ENCODE measurements at regions not wholly inside any gene's neighbourhood (a gene's known extent, or its start where the extent isn't known, plus 50 kb on each side); places are given as distances from the start of the nearest gene placed in this dataset.

- DNase-seq (ENCODE audit: low spot score): no peak
These were observed 94.9 kb upstream of the IKZF1 start for GRCh38 chr7:50209461-50210135.

- no peak for DNase-seq (ENCODE audit: low spot score)
These were observed 96.0 kb upstream of the IKZF1 start for GRCh38 chr7:50208378-50208982.

- no peak for DNase-seq (ENCODE audit: low spot score)
These were observed 96.7 kb upstream of the IKZF1 start for GRCh38 chr7:50207686-50208255.

DNA sequence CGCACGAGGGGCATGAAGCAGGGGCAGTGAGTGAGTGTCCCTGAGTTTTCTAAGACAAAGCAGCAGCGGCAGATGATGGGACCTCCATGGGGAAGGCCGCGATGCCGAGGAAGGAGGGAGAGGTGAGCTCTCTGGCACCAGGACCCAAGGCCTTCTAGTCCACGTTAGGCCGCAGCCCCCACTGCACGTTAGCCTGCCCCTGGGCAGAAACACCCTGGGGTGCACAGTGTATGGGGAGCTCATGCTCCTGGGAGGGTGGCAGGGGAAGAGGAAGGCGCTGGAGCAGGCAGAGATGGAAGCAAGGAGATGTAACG lies 97.3 kb upstream of the IKZF1 start:
- no peak for DNase-seq (ENCODE audit: low spot score)

GRCh38 chr7:50206453-50207250 lies 97.9 kb upstream of the IKZF1 start:
- DNase-seq (ENCODE audit: low spot score): no peak

GRCh38 chr7:50205011-50205410 lies 99.5 kb upstream of the IKZF1 start:
- DNase-seq (ENCODE audit: low spot score): no peak

GRCh38 chr7:50204581-50204980 lies 99.9 kb upstream of the IKZF1 start:
- DNase-seq (ENCODE audit: low spot score): no peak

DNA sequence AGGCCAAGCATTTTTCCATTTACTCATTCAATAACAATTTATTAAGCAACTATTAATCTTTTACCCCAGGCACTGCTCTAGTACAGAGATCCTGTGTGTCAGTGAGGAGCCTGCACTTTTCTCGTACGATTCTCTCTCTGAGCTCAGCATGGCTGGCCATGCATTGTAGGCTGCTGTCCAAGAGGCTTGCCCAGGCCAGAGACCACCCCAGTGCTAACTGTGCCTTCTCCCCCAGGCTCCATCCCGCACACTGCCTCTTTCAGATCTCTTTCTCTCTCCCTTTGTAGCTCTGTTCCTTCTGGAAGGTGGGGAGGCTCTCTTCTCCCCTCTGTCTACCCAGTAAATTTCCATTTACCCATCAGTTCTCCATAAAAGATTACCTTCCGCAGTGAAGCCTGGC lies 101.0 kb upstream of the IKZF1 start:
- no peak for DNase-seq (ENCODE audit: low spot score)

GRCh38 chr7:50202052-50202555 lies 102.4 kb upstream of the IKZF1 start:
- no peak for DNase-seq (ENCODE audit: low spot score)

DNA sequence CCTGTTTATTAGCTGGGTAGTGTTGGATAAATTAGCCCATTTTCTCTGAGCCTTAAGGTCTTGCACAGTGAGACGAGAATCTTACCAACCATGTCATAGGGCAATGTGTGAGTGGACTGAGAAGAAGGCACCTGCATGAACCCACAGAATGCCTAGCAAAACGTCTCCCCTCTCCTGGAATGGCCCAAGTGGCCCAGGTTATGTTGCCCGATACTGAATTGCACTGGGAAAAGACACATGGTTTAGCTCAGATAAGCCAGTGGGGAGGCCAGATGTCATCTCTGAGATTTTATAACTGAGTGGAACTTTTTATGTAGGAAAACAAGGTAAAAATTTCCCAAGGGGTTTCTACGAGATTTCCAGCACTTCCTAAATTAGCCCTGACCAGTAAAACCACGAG lies 104.7 kb upstream of the IKZF1 start:
- no peak for DNase-seq (ENCODE audit: low spot score)

GRCh38 chr7:50197549-50197948 lies 104.5 kb upstream of the ZPBP start:
- no peak for DNase-seq (ENCODE audit: low spot score)

GRCh38 chr7:50196719-50197118 lies 103.7 kb upstream of the ZPBP start:
- DNase-seq (ENCODE audit: low spot score): no peak

GRCh38 chr7:50190776-50191175 lies 97.7 kb upstream of the ZPBP start:
- no peak for DNase-seq (ENCODE audit: low spot score)

DNA sequence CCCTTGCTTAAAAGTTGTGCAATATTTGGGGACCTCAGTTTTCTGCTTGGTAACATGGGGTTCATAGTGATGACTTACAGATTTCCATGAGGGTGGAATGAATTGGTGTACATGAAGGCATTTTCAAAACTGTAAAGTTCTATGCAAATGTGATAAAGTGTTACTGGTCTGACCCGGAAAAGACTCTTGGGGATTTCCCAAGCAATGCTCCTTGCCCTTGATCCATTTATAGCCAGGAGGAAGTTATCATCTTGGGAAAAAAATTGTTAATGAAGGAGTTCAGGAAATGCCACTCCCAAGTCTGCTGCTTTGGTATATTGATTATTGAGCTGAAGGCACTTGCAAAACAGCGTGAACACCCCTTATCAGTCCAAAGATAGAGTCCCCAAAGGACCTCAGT lies 96.3 kb upstream of the ZPBP start:
- DNase-seq (ENCODE audit: low spot score): no peak

GRCh38 chr7:50185951-50186682 lies 93.1 kb upstream of the ZPBP start:
- no peak for DNase-seq (ENCODE audit: low spot score)

GRCh38 chr7:50185208-50185607 lies 92.2 kb upstream of the ZPBP start:
- DNase-seq (ENCODE audit: low spot score): no peak

DNA sequence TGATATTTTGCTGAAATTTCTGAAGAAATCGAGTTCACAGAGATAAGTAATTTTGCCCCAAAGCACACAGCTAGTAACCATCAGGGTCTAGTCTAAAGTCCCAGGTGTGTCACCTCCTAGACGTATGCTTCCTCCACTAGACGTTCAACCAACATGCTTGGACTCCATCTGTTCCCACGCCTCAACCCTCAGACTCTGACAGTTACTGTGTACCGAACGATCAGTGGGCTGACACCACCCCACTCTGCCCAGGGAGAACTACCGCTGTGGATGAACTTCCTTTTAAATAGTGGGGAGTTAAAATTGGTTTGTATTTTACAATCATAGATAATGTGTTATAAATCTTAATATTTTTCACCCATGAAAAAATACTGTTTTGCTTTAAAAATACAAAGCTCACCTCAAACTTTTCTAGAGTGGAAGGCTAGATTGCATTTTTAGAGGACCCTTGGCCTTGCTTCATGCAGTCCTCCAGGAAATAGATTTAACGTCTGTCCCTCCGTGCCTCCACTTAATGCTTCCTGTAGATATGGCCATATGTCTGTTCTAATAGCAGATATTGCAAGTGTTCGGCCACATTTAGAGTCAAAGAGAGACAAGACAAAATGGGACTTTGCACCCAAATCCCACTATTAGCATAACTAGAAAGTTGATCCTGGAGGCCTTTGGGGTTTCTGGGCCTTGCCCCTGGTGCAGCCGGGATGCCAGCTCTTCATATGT lies 91.4 kb upstream of the ZPBP start:
- DNase-seq (ENCODE audit: low spot score): no peak

DNA sequence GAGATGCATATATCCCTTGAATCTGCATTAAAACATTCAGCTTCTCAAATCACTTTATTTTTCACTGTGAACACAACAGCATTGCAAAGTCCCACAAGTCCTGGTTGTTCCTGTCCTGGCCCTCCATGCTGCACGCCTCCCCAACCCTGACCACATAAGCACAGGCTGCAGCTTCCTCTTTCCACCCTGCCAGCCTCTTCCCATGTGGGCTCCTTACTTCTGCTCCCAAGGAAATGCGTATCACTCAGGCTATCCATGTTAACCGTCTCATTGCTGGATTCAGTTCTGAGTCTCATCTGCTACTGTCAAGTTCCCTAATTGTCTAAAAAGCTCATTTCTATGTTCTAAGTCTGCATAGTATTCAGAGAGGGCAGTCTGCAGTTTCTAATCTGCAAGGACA lies 89.7 kb upstream of the ZPBP start:
- no peak for DNase-seq (ENCODE audit: low spot score)

- no peak for DNase-seq (ENCODE audit: low spot score)
These were observed 88.0 kb upstream of the ZPBP start for GRCh38 chr7:50181081-50181480.

GRCh38 chr7:50178166-50178565 lies 85.1 kb upstream of the ZPBP start:
- DNase-seq (ENCODE audit: low spot score): no peak

- DNase-seq (ENCODE audit: low spot score): no peak
These were observed 81.9 kb upstream of the ZPBP start for GRCh38 chr7:50174948-50175347.

All from hematopoietic multipotent progenitor cell treated with erythropoietin and hydrocortisone succinate and interleukin-3 and kit ligand, for 17 days (in vitro differentiated cells).